ENCODE measurements at regions not wholly inside any gene's neighbourhood (a gene's known extent, or its start where the extent isn't known, plus 50 kb on each side); places are given as distances from the start of the nearest gene placed in this dataset.
"Not testable (repeated sequence)": the region's sequence is repeated elsewhere in the genome, so short reads cannot be mapped to it uniquely, and the experiment has no call there.

GRCh38 chr4:107332656-107333055 is 296.5 kb upstream of the DKK2 start:
- DNase-seq (ENCODE audit: low read depth in 2 of 3, low spot score in 2 of 3) = not testable (repeated sequence)

GRCh38 chr4:107330916-107331315 is 294.8 kb upstream of the DKK2 start:
- no peak for DNase-seq (ENCODE audit: low read depth in 2 of 3, low spot score in 2 of 3)

- DNase-seq (ENCODE audit: low read depth in 2 of 3, low spot score in 2 of 3) = no peak
Measured at GRCh38 chr4:107319386-107319785, 283.3 kb upstream of the DKK2 start.

GRCh38 chr4:107318078-107318477 is 282.0 kb upstream of the DKK2 start:
- DNase-seq (ENCODE audit: low read depth in 2 of 3, low spot score in 2 of 3) = no peak

GRCh38 chr4:107317611-107318010 is 281.5 kb upstream of the DKK2 start:
- no peak for DNase-seq (ENCODE audit: low read depth in 2 of 3, low spot score in 2 of 3)

GRCh38 chr4:107315584-107315983 is 279.5 kb upstream of the DKK2 start:
- DNase-seq (ENCODE audit: low read depth in 2 of 3, low spot score in 2 of 3) = no peak

GRCh38 chr4:107314156-107314555 is 278.0 kb upstream of the DKK2 start:
- no peak for DNase-seq (ENCODE audit: low read depth in 2 of 3, low spot score in 2 of 3)

GRCh38 chr4:107312366-107312765 is 276.3 kb upstream of the DKK2 start:
- DNase-seq (ENCODE audit: low read depth in 2 of 3, low spot score in 2 of 3) = no peak

- no peak for DNase-seq (ENCODE audit: low read depth in 2 of 3, low spot score in 2 of 3)
Measured at GRCh38 chr4:107304699-107305286, 268.7 kb upstream of the DKK2 start.

GRCh38 chr4:107299646-107300045 is 263.5 kb upstream of the DKK2 start:
- DNase-seq (ENCODE audit: low read depth in 2 of 3, low spot score in 2 of 3) = no peak

GRCh38 chr4:107292979-107293378 is 256.9 kb upstream of the DKK2 start:
- DNase-seq (ENCODE audit: low read depth in 2 of 3, low spot score in 2 of 3) = no peak

GRCh38 chr4:107283587-107284559 is 247.8 kb upstream of the DKK2 start:
- no peak for DNase-seq (ENCODE audit: low read depth in 2 of 3, low spot score in 2 of 3)

GRCh38 chr4:107279733-107280132 is 243.6 kb upstream of the DKK2 start:
- no peak for DNase-seq (ENCODE audit: low read depth in 2 of 3, low spot score in 2 of 3)

- DNase-seq (ENCODE audit: low read depth in 2 of 3, low spot score in 2 of 3) = no peak
Measured at GRCh38 chr4:107278791-107279483, 242.8 kb upstream of the DKK2 start.

GRCh38 chr4:107276052-107276451 is 239.9 kb upstream of the DKK2 start:
- no peak for DNase-seq (ENCODE audit: low read depth in 2 of 3, low spot score in 2 of 3)

- DNase-seq (ENCODE audit: low read depth in 2 of 3, low spot score in 2 of 3) = no peak
Measured at GRCh38 chr4:107275225-107275624, 239.1 kb upstream of the DKK2 start.

- no peak for DNase-seq (ENCODE audit: low read depth in 2 of 3, low spot score in 2 of 3)
Measured at GRCh38 chr4:107270614-107271013, 234.5 kb upstream of the DKK2 start.

GRCh38 chr4:107269175-107269574 is 233.1 kb upstream of the DKK2 start:
- DNase-seq (ENCODE audit: low read depth in 2 of 3, low spot score in 2 of 3) = no peak

GRCh38 chr4:107265859-107266258 is 229.7 kb upstream of the DKK2 start:
- DNase-seq (ENCODE audit: low read depth in 2 of 3, low spot score in 2 of 3) = no peak

GRCh38 chr4:107261241-107261874 is 225.2 kb upstream of the DKK2 start:
- no peak for DNase-seq (ENCODE audit: low read depth in 2 of 3, low spot score in 2 of 3)

GRCh38 chr4:107258359-107258758 is 222.2 kb upstream of the DKK2 start:
- DNase-seq (ENCODE audit: low read depth in 2 of 3, low spot score in 2 of 3) = no peak
